NCI-H526 (cell line): ENCODE measurements at regions not wholly inside any gene's neighbourhood (a gene's known extent, or its start where the extent isn't known, plus 50 kb on each side); places are given as distances from the start of the nearest gene placed in this dataset.

ENCODE experiments used
- DNase-seq, 2 experiments: peaks; one replicate each; lab custom pipeline; 2025; lab: John Stamatoyannopoulos, UW

- DNase-seq, result peak in 1 of 2 experiments; percentile 3
These were observed 413.6 kb downstream of the TRIML1 start for GRCh38 chr4:188552741-188553275.

GRCh38 chr4:188554413-188554812 is 415.2 kb downstream of the TRIML1 start:
- no peak for DNase-seq

- DNase-seq, result no peak
These were observed 433.9 kb downstream of the TRIML1 start for GRCh38 chr4:188573104-188573503.

GRCh38 chr4:188578657-188579056 is 439.4 kb downstream of the TRIML1 start:
- no peak for DNase-seq

- no peak for DNase-seq
These were observed 456.8 kb downstream of the TRIML1 start for GRCh38 chr4:188596021-188596420.

- DNase-seq, result no peak
These were observed 464.4 kb downstream of the TRIML1 start for GRCh38 chr4:188603646-188604045.

GRCh38 chr4:188606635-188607034 is 467.4 kb downstream of the TRIML1 start:
- DNase-seq, result no peak

- DNase-seq, result no peak
These were observed 471.9 kb downstream of the TRIML1 start for GRCh38 chr4:188611143-188611542.

GRCh38 chr4:188612659-188613058 is 473.4 kb downstream of the TRIML1 start:
- DNase-seq, result no peak

GRCh38 chr4:188613976-188614375 is 474.7 kb downstream of the TRIML1 start:
- no peak for DNase-seq

GRCh38 chr4:188619456-188620149 is 480.4 kb downstream of the TRIML1 start:
- no peak for DNase-seq

- DNase-seq, result no peak
These were observed 481.4 kb downstream of the TRIML1 start for GRCh38 chr4:188620608-188621007.

- DNase-seq, result no peak
These were observed 484.1 kb downstream of the TRIML1 start for GRCh38 chr4:188623314-188623854.

GRCh38 chr4:188624370-188624769 is 485.1 kb downstream of the TRIML1 start:
- no peak for DNase-seq

- no peak for DNase-seq
These were observed 488.7 kb downstream of the TRIML1 start for GRCh38 chr4:188627892-188628291.

GRCh38 chr4:188639479-188640100 is 500.3 kb downstream of the TRIML1 start:
- no peak for DNase-seq

GRCh38 chr4:188647820-188648370 is 508.7 kb downstream of the TRIML1 start:
- DNase-seq, result no peak

- no peak for DNase-seq
These were observed 510.4 kb downstream of the TRIML1 start for GRCh38 chr4:188649635-188650034.

GRCh38 chr4:188650516-188650915 is 511.3 kb downstream of the TRIML1 start:
- no peak for DNase-seq

- no peak for DNase-seq
These were observed 518.1 kb downstream of the TRIML1 start for GRCh38 chr4:188657365-188657764.

- no peak for DNase-seq
These were observed 519.8 kb downstream of the TRIML1 start for GRCh38 chr4:188658958-188659522.

GRCh38 chr4:188660796-188661195 is 521.6 kb downstream of the TRIML1 start:
- no peak for DNase-seq

GRCh38 chr4:188661502-188661901 is 522.3 kb downstream of the TRIML1 start:
- no peak for DNase-seq
